ENCODE measurements at regions not wholly inside any gene's neighbourhood (a gene's known extent, or its start where the extent isn't known, plus 50 kb on each side); places are given as distances from the start of the nearest gene placed in this dataset.

DNA sequence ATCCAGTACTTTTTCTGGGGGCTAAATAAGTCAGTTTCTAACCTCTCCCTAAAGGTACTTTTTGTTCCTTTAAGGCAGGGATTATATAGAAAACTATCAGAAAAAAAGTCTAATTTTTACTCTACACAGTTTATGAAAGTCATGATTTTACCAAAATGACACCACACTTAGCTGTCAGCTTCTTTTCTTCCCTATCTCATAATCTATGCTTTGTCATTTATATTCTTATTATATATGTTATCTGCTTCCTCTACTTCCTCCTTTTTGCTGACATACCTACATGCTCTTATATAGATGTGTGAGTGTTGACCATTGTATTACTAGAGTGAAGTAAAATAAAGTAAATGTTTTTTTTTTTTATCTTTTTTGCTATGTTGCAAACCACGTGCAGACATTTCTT lies 203.9 kb upstream of the CHRM2 start:
- DNase-seq = no peak

DNA sequence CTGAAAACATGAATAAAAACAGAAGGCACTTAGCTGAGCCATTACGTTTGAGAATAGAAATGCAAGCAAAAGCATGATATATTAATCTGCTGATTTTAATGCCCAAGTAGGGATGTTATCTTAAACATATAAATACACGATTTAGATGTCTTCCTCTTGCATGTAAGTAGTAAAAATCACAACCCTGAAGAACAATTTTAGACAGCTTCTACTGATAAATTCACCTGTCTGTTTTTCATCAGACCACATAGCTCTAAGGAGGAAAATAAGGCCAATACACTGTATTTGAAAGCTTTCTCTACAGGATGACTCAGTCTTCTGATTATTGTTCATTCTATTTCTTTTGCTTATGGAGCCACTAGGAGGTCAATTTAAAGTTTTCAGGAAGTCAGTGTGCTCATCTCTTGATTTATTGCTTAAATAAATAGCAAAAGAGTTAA lies 210.9 kb upstream of the CHRM2 start:
- DNase-seq = no peak

DNA sequence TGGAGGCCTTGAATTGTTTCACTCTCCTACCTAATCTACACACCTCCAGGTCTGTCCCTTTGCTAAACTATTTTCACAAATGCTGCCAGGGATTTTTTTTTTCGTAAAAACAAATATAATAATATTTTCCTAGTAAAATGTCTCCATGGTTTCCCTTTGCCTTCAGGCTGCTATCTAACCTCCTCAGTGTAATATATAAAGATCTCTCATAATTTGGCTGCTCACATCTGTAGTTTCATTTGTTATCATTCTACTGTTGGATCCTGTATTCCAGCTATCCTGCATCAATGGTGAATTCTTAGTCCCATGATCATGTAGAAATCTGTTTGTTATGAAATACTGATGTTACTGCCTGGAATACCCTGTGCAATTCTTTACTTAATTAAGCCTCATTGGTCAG lies 211.9 kb upstream of the CHRM2 start:
- no peak for DNase-seq

DNA sequence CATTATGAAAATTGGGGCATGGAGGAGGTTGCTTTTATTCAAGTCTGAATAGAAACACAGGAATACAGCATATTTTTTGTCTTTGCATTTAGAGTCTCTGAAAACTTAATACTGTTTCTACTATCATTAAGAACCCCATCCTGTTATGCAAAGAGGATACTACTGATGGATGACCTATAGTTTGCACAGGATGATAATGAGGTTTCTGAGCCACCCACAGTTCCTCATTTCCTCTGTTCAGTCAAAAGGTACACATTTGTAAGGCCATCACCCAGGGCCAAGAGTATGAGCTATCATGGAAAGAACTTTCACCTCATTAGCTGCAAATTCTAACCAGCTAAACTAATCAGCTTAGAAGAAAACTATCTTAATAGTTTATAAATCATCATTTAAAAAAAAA lies 213.0 kb upstream of the CHRM2 start:
- no peak for DNase-seq

DNA sequence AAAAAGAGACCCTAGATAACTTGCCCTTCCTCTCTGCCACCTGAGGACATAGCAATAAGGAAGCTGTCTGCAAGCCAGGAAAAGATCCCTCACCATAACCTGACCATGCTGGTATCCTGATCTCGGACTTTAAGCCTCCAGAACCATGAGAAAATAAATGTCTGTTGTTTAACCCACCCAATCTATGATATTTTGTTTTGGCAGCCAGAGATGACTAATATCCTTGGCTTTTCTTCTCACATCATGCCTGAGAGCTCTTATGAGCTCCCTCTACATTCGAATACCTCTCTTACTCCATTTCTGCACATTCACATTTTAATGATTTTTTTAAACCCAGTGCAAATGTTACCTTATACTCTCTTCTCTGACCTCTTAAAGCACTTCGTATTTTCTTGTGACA lies 214.0 kb upstream of the CHRM2 start:
- no peak for DNase-seq

DNA sequence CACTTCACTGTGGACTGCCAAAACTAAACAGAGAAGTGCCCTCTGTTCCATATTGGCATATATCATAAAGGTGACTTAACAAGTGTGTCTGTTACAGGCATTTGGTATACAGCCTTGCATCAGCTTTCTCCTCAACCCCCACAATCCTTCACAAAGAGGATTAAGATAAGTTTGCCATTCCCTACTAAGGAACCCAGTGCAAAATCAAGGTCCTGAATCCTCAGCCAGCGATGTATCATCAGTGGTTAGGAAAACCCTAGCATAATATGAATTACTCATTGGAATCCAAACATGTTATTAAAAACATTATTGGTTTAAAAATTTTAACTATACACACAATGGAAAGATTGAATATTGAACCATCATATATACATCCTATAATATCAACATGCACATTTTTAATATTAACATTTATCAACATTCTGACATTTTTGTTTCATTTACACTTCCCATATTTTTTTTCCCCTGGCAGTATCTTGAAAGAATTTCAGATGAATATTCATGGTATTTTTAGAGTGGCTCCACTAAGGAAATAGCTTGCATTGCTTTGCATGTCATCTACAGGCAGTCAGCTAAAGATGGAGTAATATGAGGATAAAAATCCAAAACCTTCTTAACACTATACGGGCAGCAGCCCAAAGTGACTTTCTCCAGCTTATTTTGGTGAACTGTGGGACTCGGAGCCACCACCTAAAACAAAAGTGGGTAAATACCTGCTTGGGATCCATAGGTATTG lies 215.6 kb upstream of the CHRM2 start:
- no peak for DNase-seq

DNA sequence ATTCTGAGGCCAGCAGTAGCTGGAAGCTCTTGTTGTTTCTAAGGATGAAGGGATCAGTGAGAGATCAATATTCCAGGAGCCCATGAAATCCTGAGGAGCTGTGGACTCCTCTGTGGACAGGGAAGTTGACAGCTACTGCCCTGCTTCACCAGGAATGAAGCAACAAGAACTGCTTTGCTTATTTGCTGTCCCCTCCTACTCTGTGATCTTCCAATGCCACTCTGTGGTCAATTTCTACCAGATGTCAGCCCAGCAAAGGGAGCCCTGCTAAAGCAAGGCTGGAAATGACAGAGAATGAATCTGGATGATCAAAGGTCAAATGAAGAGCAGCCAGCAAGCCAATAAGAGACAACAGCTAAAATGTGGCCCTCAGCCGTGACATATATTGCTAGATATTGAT lies 227.5 kb upstream of the CHRM2 start:
- DNase-seq = no peak

DNA sequence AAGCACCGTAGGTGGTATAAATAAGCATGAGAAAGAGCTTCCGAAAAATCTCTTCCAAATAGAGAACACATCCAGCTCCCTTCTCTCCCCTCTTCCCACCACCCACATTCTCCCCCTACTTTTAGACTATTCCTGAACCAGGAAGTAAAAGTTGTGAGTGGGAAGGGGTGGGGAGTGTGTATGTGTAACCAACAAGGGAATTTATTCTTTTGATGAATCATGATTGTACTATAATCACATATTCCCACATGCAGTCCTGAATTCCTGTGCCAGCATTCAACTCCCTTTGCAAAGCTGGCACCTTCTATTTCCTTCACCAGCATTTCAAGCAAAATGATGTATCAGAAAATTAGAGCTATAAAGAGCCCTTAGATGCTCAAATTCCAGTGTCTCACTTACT lies 230.6 kb upstream of the CHRM2 start:
- no peak for DNase-seq

DNA sequence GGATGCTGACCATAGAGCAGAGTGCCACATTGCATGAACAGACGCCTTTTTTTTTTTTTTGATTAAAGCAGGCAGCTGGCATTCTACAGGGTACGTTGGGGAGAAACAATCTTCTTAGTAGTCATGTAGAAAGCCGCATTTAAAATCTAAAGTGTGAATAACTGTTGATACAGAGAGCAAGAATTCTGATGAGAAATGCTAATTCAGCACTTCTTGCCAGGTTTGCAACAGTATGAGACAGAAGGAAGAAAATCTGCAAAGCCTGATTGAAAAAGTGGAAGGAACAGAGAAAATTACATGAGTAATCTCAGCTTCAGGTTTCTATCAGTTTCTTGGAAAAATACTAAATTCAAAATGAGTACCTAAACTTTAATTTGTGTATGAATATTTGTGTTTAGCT lies 232.7 kb upstream of the CHRM2 start:
- DNase-seq = no peak

DNA sequence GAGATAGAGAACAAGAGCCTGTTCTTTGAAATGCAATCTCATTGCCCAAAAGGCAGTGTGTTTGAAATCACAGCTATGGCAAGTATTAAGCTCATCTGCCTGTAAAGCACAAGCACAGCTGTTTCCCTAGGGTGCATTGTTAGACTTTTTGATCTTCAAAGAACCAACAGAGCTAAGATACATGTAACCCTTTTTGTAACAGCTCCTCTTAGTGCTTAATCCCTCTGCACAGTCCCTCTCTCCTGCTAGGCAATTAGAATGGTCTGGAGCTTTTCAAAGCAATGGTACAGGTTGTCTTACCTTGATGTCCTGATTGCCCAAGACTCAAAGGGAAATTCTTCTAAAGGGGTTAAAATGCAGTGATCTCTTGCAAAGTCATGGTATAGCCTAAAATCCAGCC lies 249.6 kb upstream of the CHRM2 start:
- DNase-seq = no peak

DNA sequence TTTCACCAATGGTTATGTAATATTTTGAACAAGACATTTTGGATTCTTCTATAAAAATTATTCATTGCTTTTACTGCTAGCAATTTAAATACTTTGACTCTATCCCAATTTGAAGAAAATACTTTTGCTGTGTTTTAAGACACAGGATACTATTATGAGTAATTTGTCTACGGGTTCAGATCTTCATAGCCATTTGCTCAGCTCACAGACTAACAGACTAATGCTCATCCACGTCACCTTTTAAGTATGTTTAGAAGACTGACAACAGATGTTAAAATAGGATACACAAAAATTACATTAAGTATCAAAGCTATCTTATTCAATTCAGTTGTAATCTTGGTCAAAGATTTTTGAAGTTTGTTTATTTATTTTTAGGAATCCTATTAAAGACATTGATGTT lies 251.3 kb upstream of the CHRM2 start:
- no peak for DNase-seq

DNA sequence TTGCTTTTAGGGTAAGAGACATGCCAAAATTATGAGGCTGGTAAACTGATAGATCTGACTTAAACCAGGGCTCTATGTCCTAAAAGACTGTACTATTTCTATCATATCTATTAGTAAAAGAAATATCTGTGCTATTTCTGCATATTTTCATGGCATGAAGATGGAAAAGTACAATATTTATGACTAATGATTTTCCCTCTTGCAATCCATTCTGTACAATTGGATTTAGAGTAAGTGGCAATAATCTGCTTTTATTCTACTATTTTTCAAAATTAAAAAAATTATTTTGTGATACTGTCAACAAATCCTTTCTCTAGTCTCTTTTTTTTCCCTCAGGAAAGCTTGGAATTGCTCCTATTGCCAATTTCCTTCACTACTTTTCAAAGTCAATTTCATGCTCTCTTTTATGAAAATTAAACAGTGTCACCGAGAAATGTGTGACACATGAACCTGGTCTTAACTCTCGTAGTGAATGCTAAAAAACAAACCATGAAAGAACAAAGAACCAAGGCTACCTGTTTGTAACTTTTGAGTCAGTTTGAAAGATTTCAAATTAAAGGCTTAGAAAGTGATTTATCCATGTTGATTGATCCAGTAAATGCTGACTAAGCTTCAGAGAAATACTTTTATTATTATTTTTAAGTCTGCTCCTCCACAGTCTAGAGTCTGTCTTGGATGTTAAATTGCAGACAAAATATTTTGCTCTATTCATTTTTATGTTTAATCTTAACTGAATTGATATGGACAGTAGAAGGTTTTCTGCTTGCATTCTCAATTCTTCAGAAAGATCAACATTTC lies 262.7 kb upstream of the CHRM2 start:
- no peak for DNase-seq

DNA sequence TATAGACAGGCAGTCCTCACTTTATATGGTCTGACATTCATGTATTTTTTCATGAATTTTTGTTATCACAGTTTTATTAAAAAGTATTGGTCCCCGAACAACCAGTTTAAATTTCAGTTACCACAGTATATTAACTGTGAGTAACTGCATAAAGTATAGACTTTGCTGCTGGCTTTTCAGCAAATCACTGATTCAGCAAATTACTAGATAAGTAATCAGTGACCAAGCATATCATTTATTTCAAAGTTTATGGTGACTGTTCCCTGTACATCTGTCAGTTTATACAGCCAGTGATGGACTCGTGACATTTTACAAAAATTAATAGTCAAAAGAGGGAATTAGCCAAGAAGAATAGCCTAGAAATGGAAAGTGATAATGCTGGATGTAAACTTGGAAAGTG lies 266.7 kb upstream of the CHRM2 start:
- no peak for DNase-seq

DNA sequence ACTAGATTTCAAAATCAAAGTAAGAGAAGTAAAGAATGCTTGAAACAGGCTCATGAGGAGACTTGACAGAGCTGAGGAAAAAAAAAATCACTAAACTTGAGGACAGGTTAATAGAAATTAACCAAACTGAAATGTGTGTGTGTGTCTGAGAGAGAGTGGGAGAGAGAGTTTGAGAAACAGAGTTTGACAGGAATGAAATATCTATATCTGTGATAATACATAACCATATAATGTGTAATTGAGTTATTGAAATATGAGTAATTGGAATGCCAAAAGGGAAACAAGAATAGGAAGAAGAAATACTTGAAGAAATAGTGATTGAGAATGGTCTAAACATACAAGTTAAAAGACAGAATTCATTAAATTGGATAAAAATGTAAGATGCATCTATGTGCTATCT lies 268.0 kb upstream of the CHRM2 start:
- no peak for DNase-seq

DNA sequence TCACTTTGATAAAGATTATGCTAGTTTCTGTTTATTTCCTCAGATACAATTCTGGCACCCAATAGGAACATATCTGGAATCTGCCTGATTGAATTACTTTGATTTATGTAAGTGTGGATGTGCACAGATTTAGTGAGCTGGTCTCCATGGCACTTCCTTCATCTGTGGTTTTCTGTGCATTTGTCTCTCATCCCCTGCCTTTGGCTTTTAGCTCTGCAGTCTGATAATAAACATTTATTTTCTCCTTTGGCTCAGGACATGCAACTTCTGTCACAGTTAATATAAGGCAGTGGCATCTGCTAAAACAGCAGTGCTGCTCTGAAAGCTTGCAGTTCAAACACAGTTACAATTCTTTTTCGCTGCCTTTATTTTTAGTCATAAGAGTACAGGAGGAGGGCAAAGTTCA lies 273.7 kb upstream of the CHRM2 start:
- no peak for DNase-seq

DNA sequence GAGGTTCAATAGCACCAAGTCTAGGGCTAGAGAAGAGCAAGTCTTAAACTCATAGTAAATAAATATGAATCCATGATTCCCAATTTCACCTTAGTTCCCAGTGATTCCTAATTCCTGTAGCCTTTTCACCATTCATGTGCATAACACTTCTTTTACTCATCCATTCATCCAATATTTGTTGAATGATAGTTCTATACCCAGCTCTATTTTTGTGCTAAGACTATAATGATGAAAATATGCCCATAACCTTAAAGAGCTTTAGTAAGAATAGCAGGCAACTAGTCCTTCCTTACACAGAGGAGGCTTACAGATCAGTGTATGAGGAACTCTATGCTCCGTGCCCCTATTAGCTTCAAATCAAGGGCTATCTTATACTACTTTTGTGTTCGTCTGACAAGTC lies 280.2 kb upstream of the CHRM2 start:
- DNase-seq = no peak

DNA sequence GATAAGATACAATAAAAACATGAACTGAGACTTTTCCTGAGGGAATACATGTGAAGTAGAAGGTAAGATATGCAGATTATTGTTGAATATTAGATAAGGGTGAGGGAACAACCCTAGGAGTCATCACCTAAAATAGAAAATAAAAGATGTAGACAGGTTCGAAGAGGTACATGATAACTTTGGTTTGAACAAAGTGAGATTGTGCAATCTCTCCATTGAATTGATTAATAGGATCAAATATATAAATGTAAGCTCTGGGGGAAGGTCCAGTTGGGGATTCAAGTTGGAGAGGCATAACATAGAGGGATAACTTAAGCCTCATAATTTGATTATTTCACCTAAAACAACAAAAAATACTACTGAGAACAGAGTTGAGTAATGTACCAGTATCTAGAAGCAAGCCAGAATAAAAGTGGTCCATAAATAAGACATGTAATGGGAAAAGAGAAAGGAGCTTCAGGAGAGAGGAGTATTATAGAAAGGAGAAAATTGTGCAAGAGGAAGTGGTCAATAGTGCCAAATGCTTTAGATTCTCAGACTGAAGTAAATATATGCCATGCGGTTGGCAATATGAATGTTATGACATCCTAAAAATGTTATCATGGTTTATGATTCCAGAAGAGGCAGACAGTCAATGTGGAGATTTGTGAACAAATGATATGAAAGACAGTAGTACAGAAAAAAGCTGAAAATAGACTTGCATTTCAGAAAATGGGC lies 282.3 kb upstream of the CHRM2 start:
- DNase-seq = no peak

DNA sequence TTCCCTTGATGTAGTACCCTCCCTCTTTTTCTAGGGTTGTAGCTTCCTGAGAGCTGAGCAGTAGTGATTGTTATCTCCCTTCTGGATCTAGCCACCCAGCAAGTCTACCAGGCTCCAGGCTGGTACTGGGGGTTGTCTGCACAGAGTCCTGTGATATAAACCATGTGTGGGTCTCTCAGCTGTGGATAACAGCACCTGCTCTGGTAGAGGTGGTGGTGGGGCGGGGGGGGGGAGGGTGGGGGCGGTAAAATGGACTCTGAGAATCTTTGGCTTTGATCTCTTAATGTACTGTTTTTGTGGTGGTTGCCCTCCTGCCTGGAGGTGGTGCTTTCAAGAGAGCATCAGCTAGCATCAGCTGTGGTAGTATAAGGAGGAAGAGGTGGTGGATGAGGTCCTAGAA lies 302.0 kb upstream of the CHRM2 start:
- DNase-seq = no peak

DNA sequence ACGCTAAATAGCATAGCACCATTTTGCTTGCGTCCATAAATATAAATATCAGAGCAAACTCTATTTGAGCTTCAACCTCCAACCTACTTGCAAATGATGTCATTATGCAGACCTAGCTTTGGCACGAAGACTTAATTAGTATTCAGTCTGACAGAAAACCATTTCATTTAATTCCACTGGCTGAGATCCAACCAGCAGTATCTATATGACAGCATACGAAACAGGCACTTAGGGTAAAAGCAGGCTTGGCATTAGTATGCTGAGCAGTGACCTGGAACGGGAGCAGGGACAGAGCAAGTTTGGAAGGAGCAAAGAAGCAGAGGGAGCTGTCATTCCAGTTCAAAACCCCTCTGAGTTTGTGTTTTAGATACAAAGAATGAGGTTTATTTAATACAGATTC lies 312.5 kb upstream of the CHRM2 start:
- DNase-seq = no peak

DNA sequence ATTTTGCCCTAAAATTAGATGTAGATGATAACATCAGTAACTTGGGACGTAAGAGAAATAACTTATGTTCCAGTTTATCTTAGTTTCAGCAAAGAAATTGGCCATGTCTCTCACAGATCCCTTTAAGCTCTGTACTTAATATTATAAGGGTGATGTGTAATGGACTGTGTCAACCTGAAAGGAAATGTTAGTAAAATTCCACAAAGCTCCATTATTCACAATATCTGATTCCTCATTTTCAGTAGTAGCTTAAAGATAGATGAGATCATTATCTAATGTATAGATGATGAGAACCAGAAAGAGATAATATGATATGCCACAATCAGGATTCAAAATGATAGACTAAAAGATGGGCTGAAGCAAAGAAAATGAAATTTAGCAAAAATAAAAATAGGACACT lies 316.8 kb upstream of the CHRM2 start:
- DNase-seq = no peak

DNA sequence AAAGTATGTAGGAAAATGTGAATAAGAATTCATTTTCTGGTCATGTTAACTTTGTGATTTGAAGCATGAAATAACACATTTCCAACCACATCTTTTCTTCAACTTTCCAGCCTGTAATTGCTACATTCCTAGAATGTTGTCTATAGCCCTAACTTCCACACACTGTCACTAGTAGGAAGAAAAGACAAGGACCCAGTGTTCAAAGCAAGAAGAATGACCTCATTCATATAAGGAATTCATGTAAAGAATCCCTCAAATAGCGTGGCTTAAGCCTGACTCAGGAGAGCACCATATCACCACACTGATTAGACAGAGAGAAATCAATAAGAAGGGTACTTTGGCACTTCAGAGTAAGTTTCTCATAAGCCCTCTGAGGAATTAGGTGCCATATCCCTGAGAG lies 318.7 kb upstream of the CHRM2 start:
- no peak for DNase-seq

DNA sequence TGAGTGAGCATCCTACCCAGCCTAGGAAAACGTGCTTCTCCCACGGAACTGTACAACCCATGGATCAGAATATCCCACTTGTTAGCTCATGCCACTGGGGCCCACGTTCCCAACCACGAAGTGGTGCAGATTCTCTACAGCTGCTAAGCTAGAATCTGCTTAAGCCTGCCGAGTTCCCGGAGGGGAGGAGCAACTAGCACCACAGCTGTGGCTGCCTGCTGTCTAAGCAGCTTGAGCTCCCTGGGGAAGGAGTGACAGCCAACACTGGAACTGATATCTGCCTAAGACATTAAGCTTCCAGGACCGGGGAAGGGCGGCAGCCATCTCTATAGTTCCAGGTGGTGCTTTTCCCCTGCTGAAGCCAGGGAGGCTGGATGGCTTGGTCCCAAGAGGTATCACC lies 334.7 kb upstream of the CHRM2 start:
- no peak for DNase-seq

DNA sequence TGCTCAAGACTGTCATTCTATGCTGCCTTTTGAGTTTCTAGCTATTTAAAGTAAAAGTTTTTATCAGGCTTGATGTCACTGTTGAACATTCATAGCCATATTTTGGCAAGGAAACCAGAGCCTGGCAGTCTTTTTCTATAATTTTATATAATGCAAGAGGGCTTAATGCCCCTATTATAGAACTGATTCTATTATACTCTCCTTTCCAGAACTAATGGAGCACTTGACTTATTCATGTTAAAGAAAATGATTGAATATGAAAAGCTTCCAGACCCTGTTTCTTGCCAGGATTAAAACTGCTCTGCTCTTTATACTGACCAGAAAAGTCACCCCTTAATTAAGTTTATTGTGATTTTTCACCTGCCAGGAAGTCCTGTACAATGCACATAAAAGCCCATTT lies 337.6 kb upstream of the CHRM2 start:
- no peak for DNase-seq

DNA sequence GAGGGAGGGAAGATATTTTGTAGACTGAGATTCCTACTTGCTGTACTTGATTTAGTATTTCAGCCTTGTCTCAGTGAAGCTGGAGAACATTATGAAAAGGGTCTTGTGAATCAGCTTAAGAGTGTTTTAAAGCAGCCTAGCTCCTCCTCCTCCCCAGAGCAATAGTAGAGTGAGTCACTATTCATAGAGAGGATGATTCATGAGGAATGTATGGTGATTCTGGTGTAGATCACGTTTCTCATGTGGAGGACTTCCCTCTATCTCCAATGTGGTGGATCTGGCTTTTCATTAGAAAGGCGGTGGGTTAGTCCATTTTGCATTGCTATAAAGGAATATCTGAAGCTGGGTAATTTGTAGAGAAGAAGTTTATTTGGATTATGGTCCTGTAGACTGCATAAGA lies 340.1 kb upstream of the CHRM2 start:
- DNase-seq = peak; percentile 37

All from kidney glomerular epithelial cell (primary cell).